Endothelial cell of umbilical vein (primary cell): ENCODE measurements at regions not wholly inside any gene's neighbourhood (a gene's known extent, or its start where the extent isn't known, plus 50 kb on each side); places are given as distances from the start of the nearest gene placed in this dataset.

ENCODE experiments used
- EZH2 ChIP-seq: IDR thresholded peaks from 2 replicates; pipeline ENCODE4 v1.6.1; 2012; ENCODE audit warnings: borderline replicate concordance, low read depth, mild to moderate bottlenecking, moderate library complexity, low read length, inconsistent platforms; ENCODE audit not compliant: severe bottlenecking
- FOS ChIP-seq: IDR thresholded peaks from 2 replicates; pipeline ENCODE4 v1.6.1; 2011; ENCODE audit warnings: mild to moderate bottlenecking, low read length, moderate library complexity, borderline replicate concordance; ENCODE audit not compliant: insufficient read depth
- GATA2 ChIP-seq: IDR thresholded peaks from 2 replicates; pipeline ENCODE4 v1.7.0; 2011; ENCODE audit warnings: low read depth, mild to moderate bottlenecking, moderate library complexity, mixed read lengths, low read length; ENCODE audit not compliant: insufficient read length, insufficient read depth
- JUN ChIP-seq: IDR thresholded peaks from 2 replicates; pipeline ENCODE4 v1.6.1; 2011; ENCODE audit warnings: borderline replicate concordance, low read depth; ENCODE audit not compliant: insufficient read length, insufficient read depth
- MAX ChIP-seq: IDR thresholded peaks from 2 replicates; pipeline ENCODE4 v1.6.1; 2011; ENCODE audit not compliant: insufficient read depth, insufficient read length
- MYC ChIP-seq: IDR thresholded peaks from one replicate; pipeline ENCODE4 v1.6.1; 2011; ENCODE audit warnings: mild to moderate bottlenecking, low read depth, low read length
- POLR2A ChIP-seq: IDR thresholded peaks from 2 replicates; pipeline ENCODE4 v1.6.1; 2012; ENCODE audit warnings: low read depth, mild to moderate bottlenecking, control low read depth, low read length
- POLR2AphosphoS5 ChIP-seq: IDR thresholded peaks from 2 replicates; pipeline ENCODE4 v1.6.1; 2012; ENCODE audit warnings: low read depth, mild to moderate bottlenecking, control low read depth, low read length, moderate library complexity; ENCODE audit not compliant: insufficient read depth
- TF ChIP-seq, protein P1 (sequence below), 2 donors: IDR thresholded peaks; 1 replicate in 1 of 2; 2 replicates in 1 of 2; pipeline ENCODE4 v1.5.1; 2011; ENCODE audit warnings: low read length in 2 of 2, mild to moderate bottlenecking in 2 of 2, moderate library complexity in 2 of 2, control low read depth in 1 of 2, inconsistent platforms in 1 of 2, low read depth in 1 of 2; ENCODE audit not compliant: insufficient read depth in 1 of 2; ENCODE audit errors: extremely low read depth in 1 of 2

- TF ChIP-seq POLR2A (no peak), POLR2AphosphoS5 (no peak), EZH2 (no peak), MAX (no peak), JUN (no peak), FOS (no peak), GATA2 (no peak), MYC (no peak)
- TF ChIP-seq, protein P1, sequence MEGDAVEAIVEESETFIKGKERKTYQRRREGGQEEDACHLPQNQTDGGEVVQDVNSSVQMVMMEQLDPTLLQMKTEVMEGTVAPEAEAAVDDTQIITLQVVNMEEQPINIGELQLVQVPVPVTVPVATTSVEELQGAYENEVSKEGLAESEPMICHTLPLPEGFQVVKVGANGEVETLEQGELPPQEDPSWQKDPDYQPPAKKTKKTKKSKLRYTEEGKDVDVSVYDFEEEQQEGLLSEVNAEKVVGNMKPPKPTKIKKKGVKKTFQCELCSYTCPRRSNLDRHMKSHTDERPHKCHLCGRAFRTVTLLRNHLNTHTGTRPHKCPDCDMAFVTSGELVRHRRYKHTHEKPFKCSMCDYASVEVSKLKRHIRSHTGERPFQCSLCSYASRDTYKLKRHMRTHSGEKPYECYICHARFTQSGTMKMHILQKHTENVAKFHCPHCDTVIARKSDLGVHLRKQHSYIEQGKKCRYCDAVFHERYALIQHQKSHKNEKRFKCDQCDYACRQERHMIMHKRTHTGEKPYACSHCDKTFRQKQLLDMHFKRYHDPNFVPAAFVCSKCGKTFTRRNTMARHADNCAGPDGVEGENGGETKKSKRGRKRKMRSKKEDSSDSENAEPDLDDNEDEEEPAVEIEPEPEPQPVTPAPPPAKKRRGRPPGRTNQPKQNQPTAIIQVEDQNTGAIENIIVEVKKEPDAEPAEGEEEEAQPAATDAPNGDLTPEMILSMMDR (IDR thresholded peaks at IDR 0.05; ENCODE audit: extremely low read depth in 1 of 2, insufficient read depth in 1 of 2, low read depth in 1 of 2, low read length in 2 of 2): no peak
These were observed 232.4 kb downstream of the MIAT start for GRCh38 chr22:26889802-26890201.
